ENCODE measurements at regions not wholly inside any gene's neighbourhood (a gene's known extent, or its start where the extent isn't known, plus 50 kb on each side); places are given as distances from the start of the nearest gene placed in this dataset.

- no peak for DNase-seq
- TF ChIP-seq POLR2A (IDR thresholded peaks at IDR 0.05), result no peak
- TF ChIP-seq CTCF (IDR thresholded peaks at IDR 0.05), result no peak
- no peak for ATAC-seq
Observed at GRCh38 chr15:50819344-50819743, 53.8 kb upstream of the SPPL2A start.

GRCh38 chr15:50815958-50816590 lies 50.6 kb upstream of the SPPL2A start:
- Histone ChIP-seq H3K36me3 (replicated peaks in 1 of 2; ENCODE audit: insufficient read depth in 1 of 2, low read depth in 2 of 2) (no peaks in the 10 kb centered on the region), H3K27me3 (no peaks in the 10 kb centered on the region), H3K4me1 (no peaks in the 10 kb centered on the region), H3K9me3 (no peaks in the 10 kb centered on the region), H3K27ac (no peak overlapping the region), H3K4me3 (no peak overlapping the region)
- TF ChIP-seq CTCF (IDR thresholded peaks at IDR 0.05), result no peak
- ATAC-seq, result peak; percentile 42
- intact Hi-C loops (cut with DNase I), result no loop called here
- DNase-seq, result peak in 3 of 4 donors; percentile 19 to 68 (median 24)
- WGBS, 2 donors, result 51 to 69% methylated on average over 5 of the region's 5 CpGs

More at GRCh38 chr15:50819344-50819743, 53.8 kb upstream of the SPPL2A start:
- H3K4me3 ChIP-seq, result no peak overlapping the region
- H3K36me3 ChIP-seq (replicated peaks in 1 of 2; ENCODE audit: insufficient read depth in 1 of 2, low read depth in 2 of 2), result no peaks in the 10 kb centered on the region
- H3K9me3 ChIP-seq, result no peaks in the 10 kb centered on the region
- intact Hi-C loops (cut with DNase I), result no loop called here
- no peaks in the 10 kb centered on the region for H3K4me1 ChIP-seq
- no peaks in the 10 kb centered on the region for H3K27me3 ChIP-seq
- no peak overlapping the region for H3K27ac ChIP-seq
